ENCODE measurements at regions not wholly inside any gene's neighbourhood (a gene's known extent, or its start where the extent isn't known, plus 50 kb on each side); places are given as distances from the start of the nearest gene placed in this dataset.

DNA sequence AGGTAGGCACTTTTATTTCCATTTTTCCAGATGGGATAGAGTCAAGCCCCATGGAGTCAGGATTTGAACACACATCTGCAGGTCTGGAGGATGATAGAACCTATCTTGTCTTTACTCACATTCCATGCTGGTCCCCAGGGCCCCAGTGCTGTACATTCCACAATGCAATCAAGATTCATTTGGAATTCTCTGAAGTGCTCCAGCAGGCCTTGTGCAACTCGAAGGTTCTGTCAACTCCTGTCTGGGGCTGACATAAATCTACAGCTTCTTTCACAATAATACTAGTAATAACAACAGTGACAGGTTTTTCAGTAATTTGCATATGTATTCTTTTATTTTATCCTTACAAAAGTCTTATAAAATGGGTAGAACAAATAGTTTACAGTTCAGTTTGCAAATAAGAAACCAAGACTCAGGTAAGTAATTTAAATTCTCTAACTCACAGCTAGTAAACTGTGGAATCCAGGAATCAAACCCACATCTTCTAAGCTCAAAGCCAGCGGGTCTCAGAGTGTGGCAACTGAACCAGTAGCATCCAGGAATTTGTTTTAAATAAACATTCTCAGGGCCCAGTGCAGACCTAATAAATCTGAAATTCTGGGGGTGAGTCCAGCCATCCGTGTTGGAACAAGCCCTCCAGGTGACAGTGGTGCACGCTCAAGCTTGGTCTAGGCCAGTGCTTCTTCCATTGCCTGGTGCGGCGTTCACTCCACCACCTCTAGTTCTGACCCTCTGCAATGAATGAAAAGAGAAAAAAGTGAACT lies 137.0 kb upstream of the TNFAIP3 start:
- DNase-seq (no peak), ATAC-seq (ENCODE audit: low read depth) (no peak)
- Histone ChIP-seq H3K36me3 (replicated peaks in 1 of 2; ENCODE audit: control extremely low read depth in 1 of 2, control insufficient read depth in 1 of 2, extremely low read depth in 1 of 2, insufficient read depth in 2 of 2, low read length in 1 of 2) (no peaks in the 10 kb centered on the region), H3K9ac (ENCODE audit: low read length) (no peak overlapping the region), H3K9me3 (ENCODE audit: control extremely low read depth in 1 of 3, control insufficient read depth in 2 of 3, insufficient read depth in 1 of 3, low read length in 2 of 3) (no peaks in the 10 kb centered on the region), H4K20me1 (ENCODE audit: control insufficient read depth, insufficient read depth, low read length, poor library complexity, severe bottlenecking) (no peaks in the 10 kb centered on the region), H3K79me2 (ENCODE audit: control insufficient read depth, insufficient read depth, low read length) (no peaks in the 10 kb centered on the region), H3K27me3 (replicated peaks in 1 of 4; ENCODE audit: control extremely low read depth in 1 of 4, control insufficient read depth in 3 of 4, insufficient read depth in 4 of 4, low read length in 3 of 4) (no peaks in the 10 kb centered on the region), H3K4me1 (ENCODE audit: control insufficient read depth in 2 of 2, insufficient read depth in 2 of 2, low read length in 2 of 2) (no peaks in the 10 kb centered on the region), H3K27ac (ENCODE audit: low read length in 2 of 2) (no peak overlapping the region), H3K4me3 (ENCODE audit: control extremely low read depth in 1 of 5, extremely low read depth in 1 of 5, insufficient read depth in 1 of 5, low read depth in 2 of 5, low read length in 4 of 5) (no peak overlapping the region), H2AFZ (ENCODE audit: insufficient read depth, low read depth, low read length, poor library complexity, severe bottlenecking) (no peak overlapping the region), H3K4me2 (replicated peaks; ENCODE audit: low read depth, low read length, poor library complexity, severe bottlenecking) (no peak overlapping the region)
- peaks cover 8% of the 10 kb centered on the region for H3K27me3 Mint-ChIP-seq
- H3K27ac Mint-ChIP-seq: no peak overlapping the region
- no peak for TF ChIP-seq EZH2 (IDR thresholded peaks at IDR 0.05; ENCODE audit: borderline replicate concordance, insufficient read depth, low read depth, low read length, poor library complexity, severe bottlenecking)
- TF ChIP-seq, protein P1, sequence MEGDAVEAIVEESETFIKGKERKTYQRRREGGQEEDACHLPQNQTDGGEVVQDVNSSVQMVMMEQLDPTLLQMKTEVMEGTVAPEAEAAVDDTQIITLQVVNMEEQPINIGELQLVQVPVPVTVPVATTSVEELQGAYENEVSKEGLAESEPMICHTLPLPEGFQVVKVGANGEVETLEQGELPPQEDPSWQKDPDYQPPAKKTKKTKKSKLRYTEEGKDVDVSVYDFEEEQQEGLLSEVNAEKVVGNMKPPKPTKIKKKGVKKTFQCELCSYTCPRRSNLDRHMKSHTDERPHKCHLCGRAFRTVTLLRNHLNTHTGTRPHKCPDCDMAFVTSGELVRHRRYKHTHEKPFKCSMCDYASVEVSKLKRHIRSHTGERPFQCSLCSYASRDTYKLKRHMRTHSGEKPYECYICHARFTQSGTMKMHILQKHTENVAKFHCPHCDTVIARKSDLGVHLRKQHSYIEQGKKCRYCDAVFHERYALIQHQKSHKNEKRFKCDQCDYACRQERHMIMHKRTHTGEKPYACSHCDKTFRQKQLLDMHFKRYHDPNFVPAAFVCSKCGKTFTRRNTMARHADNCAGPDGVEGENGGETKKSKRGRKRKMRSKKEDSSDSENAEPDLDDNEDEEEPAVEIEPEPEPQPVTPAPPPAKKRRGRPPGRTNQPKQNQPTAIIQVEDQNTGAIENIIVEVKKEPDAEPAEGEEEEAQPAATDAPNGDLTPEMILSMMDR (IDR thresholded peaks at IDR 0.05): no peak
- no peaks in the 10 kb centered on the region for H3K4me1 Mint-ChIP-seq
- ChIA-PET POLR2A (no interaction called here), CTCF (interaction anchor here (1.0 kb wide), 1 partner anchor 22 kb away, joined by 3 read pairs; no protein-coding TSS in a partner anchor)
- intact Hi-C loops (cut with micrococcal nuclease): no loop called here
- WGBS (ENCODE audit: insufficient coverage): 100% methylated on average over 2 of the region's 6 CpGs
- no peaks in the 10 kb centered on the region for H3K9me3 Mint-ChIP-seq (ENCODE audit: insufficient read depth)
- H3K4me3 Mint-ChIP-seq: no peak overlapping the region

DNA sequence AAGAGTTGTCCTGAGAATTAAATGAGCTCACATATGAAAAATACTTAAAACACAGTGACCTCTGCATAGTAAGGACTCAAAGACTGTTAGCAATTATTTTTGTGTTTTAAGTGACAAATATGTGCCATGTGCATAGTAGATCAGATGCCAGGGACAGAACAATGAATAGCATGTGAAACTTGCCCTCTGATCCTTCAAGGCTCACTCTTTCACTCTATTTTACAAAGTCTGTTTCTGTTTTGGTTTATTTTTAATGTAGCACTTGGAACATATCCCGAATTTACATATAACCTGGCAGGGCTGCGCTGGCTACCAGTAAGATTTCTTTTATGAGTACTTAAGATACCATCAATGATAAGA lies 135.5 kb upstream of the TNFAIP3 start:
- Histone ChIP-seq H3K4me1 (ENCODE audit: control insufficient read depth in 2 of 2, insufficient read depth in 2 of 2, low read length in 2 of 2) (peaks cover 5 to 8% of the 10 kb centered on the region in 2 donors), H3K9me3 (ENCODE audit: control extremely low read depth in 1 of 3, control insufficient read depth in 2 of 3, insufficient read depth in 1 of 3, low read length in 2 of 3) (no peaks in the 10 kb centered on the region), H3K9ac (ENCODE audit: low read length) (no peak overlapping the region), H2AFZ (ENCODE audit: insufficient read depth, low read depth, low read length, poor library complexity, severe bottlenecking) (no peak overlapping the region), H3K27ac (ENCODE audit: low read length in 2 of 2) (no peak overlapping the region), H3K36me3 (replicated peaks in 1 of 2; ENCODE audit: control extremely low read depth in 1 of 2, control insufficient read depth in 1 of 2, extremely low read depth in 1 of 2, insufficient read depth in 2 of 2, low read length in 1 of 2) (no peaks in the 10 kb centered on the region), H4K20me1 (ENCODE audit: control insufficient read depth, insufficient read depth, low read length, poor library complexity, severe bottlenecking) (no peaks in the 10 kb centered on the region), H3K27me3 (replicated peaks in 1 of 4; ENCODE audit: control extremely low read depth in 1 of 4, control insufficient read depth in 3 of 4, insufficient read depth in 4 of 4, low read length in 3 of 4) (no peaks in the 10 kb centered on the region), H3K4me2 (replicated peaks; ENCODE audit: low read depth, low read length, poor library complexity, severe bottlenecking) (no peak overlapping the region), H3K4me3 (ENCODE audit: control extremely low read depth in 1 of 5, extremely low read depth in 1 of 5, insufficient read depth in 1 of 5, low read depth in 2 of 5, low read length in 4 of 5) (no peak overlapping the region), H3K79me2 (ENCODE audit: control insufficient read depth, insufficient read depth, low read length) (no peaks in the 10 kb centered on the region)
- no peak for ATAC-seq (ENCODE audit: low read depth)
- CTCF ChIA-PET: interaction anchor here (0.6 kb wide), 1 partner anchor 278 kb away, joined by 3 read pairs; no protein-coding TSS in a partner anchor
- intact Hi-C loops (cut with micrococcal nuclease): no loop called here
- no peak for DNase-seq
- POLR2A ChIA-PET: no interaction called here
- Mint-ChIP-seq H3K4me1 (peaks cover 10% of the 10 kb centered on the region), H3K4me3 (no peak overlapping the region), H3K27me3 (peaks cover 8% of the 10 kb centered on the region), H3K9me3 (ENCODE audit: insufficient read depth) (no peaks in the 10 kb centered on the region), H3K27ac (no peak overlapping the region)
- no peak for TF ChIP-seq EZH2 (IDR thresholded peaks at IDR 0.05; ENCODE audit: borderline replicate concordance, insufficient read depth, low read depth, low read length, poor library complexity, severe bottlenecking)
- TF ChIP-seq, protein P1 (IDR thresholded peaks at IDR 0.05): no peak
- WGBS (ENCODE audit: insufficient coverage): no CpG with 5 or more reads among the region's 2 CpGs
